ENCODE measurements at regions not wholly inside any gene's neighbourhood (a gene's known extent, or its start where the extent isn't known, plus 50 kb on each side); places are given as distances from the start of the nearest gene placed in this dataset.

GRCh38 chr13:39892721-39893685 lies 237.5 kb downstream of the COG6 start:
- no peak overlapping the region for H2AFZ ChIP-seq (ENCODE audit: low read length, unreplicated experiment)
- H3K36me3 ChIP-seq (ENCODE audit: insufficient read depth, low read length), result no peaks in the 10 kb centered on the region
- H3K4me1 ChIP-seq (ENCODE audit: control insufficient read depth, insufficient read depth, low read length, unreplicated experiment), result peaks cover 15% of the 10 kb centered on the region
- no peak overlapping the region for H3K27ac ChIP-seq (ENCODE audit: low read depth, low read length)
- H3K27me3 ChIP-seq (ENCODE audit: insufficient read depth, low read length), result no peaks in the 10 kb centered on the region
- no peak overlapping the region for H3K4me3 ChIP-seq (ENCODE audit: low read depth, low read length)
- H3K79me2 ChIP-seq (ENCODE audit: control insufficient read depth, insufficient read depth, low read length, unreplicated experiment), result no peaks in the 10 kb centered on the region

DNA sequence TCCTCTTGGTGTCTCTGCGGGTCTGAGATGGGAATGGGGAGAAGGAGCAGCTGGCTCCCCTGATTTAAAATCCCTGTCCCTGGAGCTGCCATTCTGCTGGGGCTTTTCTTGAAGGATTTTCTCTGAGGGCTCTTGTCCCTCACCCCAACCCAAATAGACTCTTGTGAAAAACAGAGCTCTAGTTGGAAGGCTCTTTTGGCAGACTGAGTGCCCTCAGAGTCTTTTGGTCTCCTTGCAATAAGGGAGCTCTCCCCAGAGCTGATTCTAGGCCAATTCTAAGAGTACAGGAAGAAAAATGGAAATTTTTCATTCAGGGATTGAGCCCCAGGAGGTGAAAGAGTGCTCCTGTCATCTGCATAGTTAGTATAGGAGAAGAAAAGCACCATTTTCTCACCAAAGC lies 238.3 kb downstream of the COG6 start:
- no peak overlapping the region for H3K27ac ChIP-seq (ENCODE audit: low read depth, low read length)
- H3K27me3 ChIP-seq (ENCODE audit: insufficient read depth, low read length), result no peaks in the 10 kb centered on the region
- H3K36me3 ChIP-seq (ENCODE audit: insufficient read depth, low read length), result no peaks in the 10 kb centered on the region
- H3K4me3 ChIP-seq (ENCODE audit: low read depth, low read length), result no peak overlapping the region
- no peak overlapping the region for H2AFZ ChIP-seq (ENCODE audit: low read length, unreplicated experiment)
- H3K79me2 ChIP-seq (ENCODE audit: control insufficient read depth, insufficient read depth, low read length, unreplicated experiment), result no peaks in the 10 kb centered on the region
- peaks cover 15% of the 10 kb centered on the region for H3K4me1 ChIP-seq (ENCODE audit: control insufficient read depth, insufficient read depth, low read length, unreplicated experiment)

GRCh38 chr13:39894586-39894985 lies 239.1 kb downstream of the COG6 start:
- Histone ChIP-seq H3K36me3 (ENCODE audit: insufficient read depth, low read length) (no peaks in the 10 kb centered on the region), H3K4me1 (ENCODE audit: control insufficient read depth, insufficient read depth, low read length, unreplicated experiment) (peaks cover 8% of the 10 kb centered on the region), H2AFZ (ENCODE audit: low read length, unreplicated experiment) (no peak overlapping the region), H3K79me2 (ENCODE audit: control insufficient read depth, insufficient read depth, low read length, unreplicated experiment) (no peaks in the 10 kb centered on the region), H3K4me3 (ENCODE audit: low read depth, low read length) (no peak overlapping the region), H3K27ac (ENCODE audit: low read depth, low read length) (no peak overlapping the region), H3K27me3 (ENCODE audit: insufficient read depth, low read length) (no peaks in the 10 kb centered on the region)

- Histone ChIP-seq H3K4me3 (ENCODE audit: low read depth, low read length) (no peak overlapping the region), H3K4me1 (ENCODE audit: control insufficient read depth, insufficient read depth, low read length, unreplicated experiment) (peaks cover 4% of the 10 kb centered on the region), H3K27ac (ENCODE audit: low read depth, low read length) (no peak overlapping the region), H3K27me3 (ENCODE audit: insufficient read depth, low read length) (no peaks in the 10 kb centered on the region), H2AFZ (ENCODE audit: low read length, unreplicated experiment) (peak overlapping the region; percentile 78), H3K79me2 (ENCODE audit: control insufficient read depth, insufficient read depth, low read length, unreplicated experiment) (no peaks in the 10 kb centered on the region), H3K36me3 (ENCODE audit: insufficient read depth, low read length) (no peaks in the 10 kb centered on the region)
Observed at GRCh38 chr13:39895254-39895653, 239.8 kb downstream of the COG6 start.

DNA sequence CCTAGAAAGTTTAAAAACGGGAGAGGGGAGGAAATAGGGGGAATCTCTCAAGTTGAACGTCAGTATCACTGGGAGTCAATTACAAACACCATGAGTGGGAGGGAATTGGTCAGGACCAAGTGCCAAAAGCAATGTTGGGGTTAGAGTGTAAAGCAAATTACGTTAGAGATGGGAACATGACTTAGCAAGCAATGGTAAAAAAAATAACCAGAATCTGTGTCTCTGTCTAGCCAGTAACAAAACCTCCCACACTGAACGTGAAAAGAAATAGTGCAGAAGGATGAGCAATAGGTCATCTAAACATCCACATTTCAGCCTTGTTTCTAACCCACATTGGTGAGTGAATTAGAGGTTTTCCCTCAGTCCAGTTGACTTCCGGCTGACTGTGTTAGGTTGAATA lies 242.2 kb downstream of the COG6 start:
- H3K79me2 ChIP-seq (ENCODE audit: control insufficient read depth, insufficient read depth, low read length, unreplicated experiment), result no peaks in the 10 kb centered on the region
- H3K27ac ChIP-seq (ENCODE audit: low read depth, low read length), result no peak overlapping the region
- no peaks in the 10 kb centered on the region for H3K36me3 ChIP-seq (ENCODE audit: insufficient read depth, low read length)
- H3K27me3 ChIP-seq (ENCODE audit: insufficient read depth, low read length), result no peaks in the 10 kb centered on the region
- no peak overlapping the region for H2AFZ ChIP-seq (ENCODE audit: low read length, unreplicated experiment)
- H3K4me1 ChIP-seq (ENCODE audit: control insufficient read depth, insufficient read depth, low read length, unreplicated experiment), result peaks cover 4% of the 10 kb centered on the region
- H3K4me3 ChIP-seq (ENCODE audit: low read depth, low read length), result no peak overlapping the region

- no peaks in the 10 kb centered on the region for H3K4me1 ChIP-seq (ENCODE audit: control insufficient read depth, insufficient read depth, low read length, unreplicated experiment)
- H3K27me3 ChIP-seq (ENCODE audit: insufficient read depth, low read length), result no peaks in the 10 kb centered on the region
- no peaks in the 10 kb centered on the region for H3K79me2 ChIP-seq (ENCODE audit: control insufficient read depth, insufficient read depth, low read length, unreplicated experiment)
Observed at GRCh38 chr13:39900106-39900750, 244.8 kb downstream of the COG6 start.

DNA sequence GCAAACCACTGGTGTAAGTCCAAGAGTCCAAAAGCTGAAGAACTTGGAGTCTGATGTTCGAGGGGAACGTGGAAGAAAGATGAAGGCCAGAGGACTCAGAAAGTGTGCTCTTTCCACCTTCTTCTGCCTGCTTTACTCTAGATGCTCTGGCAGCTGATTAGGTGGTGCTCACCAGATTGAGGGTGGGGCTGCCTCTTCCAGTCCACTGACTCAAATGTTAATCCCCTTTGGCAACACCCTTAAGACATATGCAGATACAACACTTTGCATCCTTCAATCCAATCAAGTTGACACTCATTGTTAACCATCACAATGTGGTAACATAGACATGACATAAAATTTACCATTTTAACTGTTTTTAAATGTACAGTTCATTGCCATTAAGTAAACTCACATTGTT lies 249.5 kb downstream of the COG6 start:
- Histone ChIP-seq H3K4me1 (ENCODE audit: control insufficient read depth, insufficient read depth, low read length, unreplicated experiment) (no peaks in the 10 kb centered on the region), H3K27ac (ENCODE audit: low read depth, low read length) (no peak overlapping the region), H3K36me3 (ENCODE audit: insufficient read depth, low read length) (no peaks in the 10 kb centered on the region), H3K27me3 (ENCODE audit: insufficient read depth, low read length) (no peaks in the 10 kb centered on the region), H2AFZ (ENCODE audit: low read length, unreplicated experiment) (no peak overlapping the region), H3K79me2 (ENCODE audit: control insufficient read depth, insufficient read depth, low read length, unreplicated experiment) (no peaks in the 10 kb centered on the region), H3K4me3 (ENCODE audit: low read depth, low read length) (no peak overlapping the region)

More at GRCh38 chr13:39900106-39900750, 244.8 kb downstream of the COG6 start:
- Histone ChIP-seq H2AFZ (ENCODE audit: low read length, unreplicated experiment) (no peak overlapping the region), H3K27ac (ENCODE audit: low read depth, low read length) (no peak overlapping the region), H3K36me3 (ENCODE audit: insufficient read depth, low read length) (no peaks in the 10 kb centered on the region), H3K4me3 (ENCODE audit: low read depth, low read length) (no peak overlapping the region)

DNA sequence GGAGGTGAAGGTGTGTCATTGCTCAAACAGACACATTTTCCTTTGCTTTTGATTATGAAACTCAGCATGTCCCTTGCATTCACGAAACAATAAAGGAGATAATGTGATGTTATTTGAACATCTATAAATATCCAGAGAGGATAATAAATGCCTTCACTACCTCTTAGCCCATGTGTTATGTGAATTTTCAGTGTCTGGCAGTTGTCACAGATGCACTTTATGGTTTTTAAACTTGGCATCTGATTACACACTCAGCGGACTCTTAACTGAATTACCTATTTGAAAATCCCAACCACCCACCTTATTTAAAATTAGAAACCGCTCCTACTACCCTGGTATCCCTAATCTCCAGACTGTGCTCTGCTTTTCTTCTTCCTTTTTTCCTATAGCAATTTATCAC lies 254.2 kb downstream of the COG6 start:
- no peak overlapping the region for H3K27ac ChIP-seq (ENCODE audit: low read depth, low read length)
- peaks cover 11% of the 10 kb centered on the region for H3K4me1 ChIP-seq (ENCODE audit: control insufficient read depth, insufficient read depth, low read length, unreplicated experiment)
- no peaks in the 10 kb centered on the region for H3K79me2 ChIP-seq (ENCODE audit: control insufficient read depth, insufficient read depth, low read length, unreplicated experiment)
- H3K36me3 ChIP-seq (ENCODE audit: insufficient read depth, low read length), result no peaks in the 10 kb centered on the region
- no peak overlapping the region for H2AFZ ChIP-seq (ENCODE audit: low read length, unreplicated experiment)
- no peaks in the 10 kb centered on the region for H3K27me3 ChIP-seq (ENCODE audit: insufficient read depth, low read length)
- H3K4me3 ChIP-seq (ENCODE audit: low read depth, low read length), result no peak overlapping the region

GRCh38 chr13:39910041-39910440 lies 254.6 kb downstream of the COG6 start:
- H3K27ac ChIP-seq (ENCODE audit: low read depth, low read length), result no peak overlapping the region
- H3K4me1 ChIP-seq (ENCODE audit: control insufficient read depth, insufficient read depth, low read length, unreplicated experiment), result peaks cover 12% of the 10 kb centered on the region
- no peaks in the 10 kb centered on the region for H3K79me2 ChIP-seq (ENCODE audit: control insufficient read depth, insufficient read depth, low read length, unreplicated experiment)
- no peaks in the 10 kb centered on the region for H3K36me3 ChIP-seq (ENCODE audit: insufficient read depth, low read length)
- H3K27me3 ChIP-seq (ENCODE audit: insufficient read depth, low read length), result no peaks in the 10 kb centered on the region
- H3K4me3 ChIP-seq (ENCODE audit: low read depth, low read length), result no peak overlapping the region
- H2AFZ ChIP-seq (ENCODE audit: low read length, unreplicated experiment), result no peak overlapping the region

DNA sequence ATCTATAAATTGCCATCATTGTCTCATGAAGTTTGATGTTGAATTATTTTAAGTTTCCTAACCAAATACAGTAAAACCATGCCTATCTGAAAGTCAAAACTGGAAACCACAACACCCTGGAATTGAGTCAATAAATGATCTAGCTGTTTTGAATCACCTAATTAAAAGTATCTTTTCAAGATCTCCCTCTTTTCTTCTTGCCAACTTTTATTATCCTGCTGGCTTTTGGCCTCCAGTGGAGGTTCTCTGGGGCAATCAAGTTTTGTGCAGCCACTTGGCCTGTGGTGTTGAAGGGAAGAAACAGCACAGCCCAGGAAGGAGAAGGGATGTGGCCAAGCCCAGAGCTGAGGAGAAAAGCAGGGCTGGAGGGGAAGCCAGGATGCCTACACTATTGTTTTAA lies 255.4 kb downstream of the COG6 start:
- H2AFZ ChIP-seq (ENCODE audit: low read length, unreplicated experiment), result no peak overlapping the region
- no peaks in the 10 kb centered on the region for H3K79me2 ChIP-seq (ENCODE audit: control insufficient read depth, insufficient read depth, low read length, unreplicated experiment)
- H3K27me3 ChIP-seq (ENCODE audit: insufficient read depth, low read length), result no peaks in the 10 kb centered on the region
- no peak overlapping the region for H3K27ac ChIP-seq (ENCODE audit: low read depth, low read length)
- H3K36me3 ChIP-seq (ENCODE audit: insufficient read depth, low read length), result no peaks in the 10 kb centered on the region
- H3K4me1 ChIP-seq (ENCODE audit: control insufficient read depth, insufficient read depth, low read length, unreplicated experiment), result peaks cover 15% of the 10 kb centered on the region
- no peak overlapping the region for H3K4me3 ChIP-seq (ENCODE audit: low read depth, low read length)

- Histone ChIP-seq H3K4me3 (ENCODE audit: low read depth, low read length) (no peak overlapping the region), H3K36me3 (ENCODE audit: insufficient read depth, low read length) (no peaks in the 10 kb centered on the region), H3K79me2 (ENCODE audit: control insufficient read depth, insufficient read depth, low read length, unreplicated experiment) (no peaks in the 10 kb centered on the region), H2AFZ (ENCODE audit: low read length, unreplicated experiment) (no peak overlapping the region), H3K4me1 (ENCODE audit: control insufficient read depth, insufficient read depth, low read length, unreplicated experiment) (peaks cover 15% of the 10 kb centered on the region), H3K27ac (ENCODE audit: low read depth, low read length) (peak overlapping the region; percentile 33; the same call in 1 of the 2 replicates), H3K27me3 (ENCODE audit: insufficient read depth, low read length) (no peaks in the 10 kb centered on the region)
Observed at GRCh38 chr13:39913339-39913738, 257.9 kb downstream of the COG6 start.
